HCT116 (cell line): ENCODE measurements at regions not wholly inside any gene's neighbourhood (a gene's known extent, or its start where the extent isn't known, plus 50 kb on each side); places are given as distances from the start of the nearest gene placed in this dataset.

Experiments
- CTCF ChIP-seq, 3 experiments: fragments of 200-600 bp in 1 of 3; sonication (generic) in 1 of 3; IDR thresholded peaks in 2 of 3; conservative IDR thresholded peaks in 1 of 3; 2 replicates each; pipeline ENCODE4 v1.5.1; 2012 to 2017; ENCODE audit warnings: low read depth in 2 of 3, low read length in 2 of 3, antibody characterized with exemption in 1 of 3, borderline replicate concordance in 1 of 3, control low read depth in 1 of 3, mild to moderate bottlenecking in 1 of 3, mixed read lengths in 1 of 3, mixed run types in 1 of 3, moderate library complexity in 1 of 3; ENCODE audit not compliant: insufficient read depth in 1 of 3
- EZH2 ChIP-seq: fragments of 200-600 bp; sonication (generic); IDR thresholded peaks from 2 replicates; pipeline ENCODE4 v1.6.1; 2017; ENCODE audit warnings: antibody characterized with exemption, mixed run types
- MAX ChIP-seq: IDR thresholded peaks from 2 replicates; pipeline ENCODE4 v1.6.1; 2012
- POLR2A ChIP-seq: IDR thresholded peaks from 2 replicates; pipeline ENCODE4 v1.7.0; 2011; ENCODE audit warnings: borderline replicate concordance; ENCODE audit not compliant: insufficient read depth, insufficient read length; ENCODE audit errors: extremely low read depth
- POLR2AphosphoS5 ChIP-seq: IDR thresholded peaks from 2 replicates; pipeline ENCODE4 v1.6.1; 2011; ENCODE audit warnings: mild to moderate bottlenecking, low read depth, low read length, moderate library complexity
- REST ChIP-seq: IDR thresholded peaks from 2 replicates; pipeline ENCODE4 v1.6.1; 2012; ENCODE audit warnings: low read depth
- TF ChIP-seq, protein P1 (sequence below): IDR thresholded peaks from 2 replicates; pipeline ENCODE4 v1.6.1; 2011; ENCODE audit warnings: mild to moderate bottlenecking, low read length, moderate library complexity; ENCODE audit not compliant: insufficient replicate concordance; ENCODE audit errors: extremely low read depth

DNA sequence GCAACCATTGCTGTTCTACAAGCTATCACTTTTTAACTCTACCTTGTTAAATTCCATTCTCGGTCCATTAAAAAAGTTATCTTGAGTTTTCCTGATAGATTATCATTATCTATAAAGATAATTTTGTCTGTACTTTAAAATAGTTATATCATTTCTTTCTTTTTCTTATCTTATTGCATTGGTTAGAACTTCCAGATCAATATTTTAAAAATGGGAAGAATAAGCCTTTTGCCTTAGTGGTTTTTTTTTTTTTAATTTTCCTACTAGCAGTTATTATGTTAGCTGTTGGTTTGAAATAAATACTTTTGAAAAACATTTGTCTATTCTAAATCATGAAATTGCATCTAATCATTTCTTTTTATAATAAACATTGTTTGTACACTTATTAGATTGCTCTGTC, 71.0 kb upstream of the ATF3 start:
- TF ChIP-seq CTCF (IDR thresholded peaks at IDR 0.05 in 2 of 3, conservative IDR thresholded peaks at IDR 0.05 in 1 of 3; ENCODE audit: borderline replicate concordance in 1 of 3, insufficient read depth in 1 of 3, low read depth in 2 of 3, low read length in 2 of 3) (no peak), POLR2A (no peak), POLR2AphosphoS5 (no peak), EZH2 (no peak), MAX (no peak), REST (no peak)
- TF ChIP-seq, protein P1, sequence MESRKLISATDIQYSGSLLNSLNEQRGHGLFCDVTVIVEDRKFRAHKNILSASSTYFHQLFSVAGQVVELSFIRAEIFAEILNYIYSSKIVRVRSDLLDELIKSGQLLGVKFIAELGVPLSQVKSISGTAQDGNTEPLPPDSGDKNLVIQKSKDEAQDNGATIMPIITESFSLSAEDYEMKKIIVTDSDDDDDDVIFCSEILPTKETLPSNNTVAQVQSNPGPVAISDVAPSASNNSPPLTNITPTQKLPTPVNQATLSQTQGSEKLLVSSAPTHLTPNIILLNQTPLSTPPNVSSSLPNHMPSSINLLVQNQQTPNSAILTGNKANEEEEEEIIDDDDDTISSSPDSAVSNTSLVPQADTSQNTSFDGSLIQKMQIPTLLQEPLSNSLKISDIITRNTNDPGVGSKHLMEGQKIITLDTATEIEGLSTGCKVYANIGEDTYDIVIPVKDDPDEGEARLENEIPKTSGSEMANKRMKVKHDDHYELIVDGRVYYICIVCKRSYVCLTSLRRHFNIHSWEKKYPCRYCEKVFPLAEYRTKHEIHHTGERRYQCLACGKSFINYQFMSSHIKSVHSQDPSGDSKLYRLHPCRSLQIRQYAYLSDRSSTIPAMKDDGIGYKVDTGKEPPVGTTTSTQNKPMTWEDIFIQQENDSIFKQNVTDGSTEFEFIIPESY = no peak
